ENCODE measurements at regions not wholly inside any gene's neighbourhood (a gene's known extent, or its start where the extent isn't known, plus 50 kb on each side); places are given as distances from the start of the nearest gene placed in this dataset.

- Histone ChIP-seq H2AFZ (ENCODE audit: insufficient read depth, low read length, poor library complexity) (no peak overlapping the region), H3K4me2 (ENCODE audit: low read length) (no peak overlapping the region), H3K4me3 (ENCODE audit: low read depth, low read length) (no peak overlapping the region), H4K8ac (ENCODE audit: low read depth, low read length) (no peak overlapping the region), H3K9ac (ENCODE audit: low read length) (no peak overlapping the region), H4K91ac (ENCODE audit: low read depth, low read length) (no peak overlapping the region), H3K36me3 (ENCODE audit: control insufficient read depth in 1 of 2, insufficient read depth in 2 of 2, low read length in 2 of 2) (no peaks in the 10 kb centered on the region), H2BK5ac (ENCODE audit: low read depth, low read length, poor library complexity) (no peak overlapping the region), H3K4ac (ENCODE audit: low read depth, low read length) (no peak overlapping the region), H4K12ac (ENCODE audit: low read depth, low read length) (no peak overlapping the region), H2BK12ac (ENCODE audit: low read length) (no peak overlapping the region), H2AK5ac (ENCODE audit: low read length) (no peak overlapping the region), H3K14ac (ENCODE audit: low read length) (no peak overlapping the region), H3K79me1 (ENCODE audit: low read length) (no peaks in the 10 kb centered on the region), H2BK120ac (ENCODE audit: insufficient read depth, low read length, poor library complexity) (no peak overlapping the region), H3K9me3 (ENCODE audit: insufficient read depth, low read depth, low read length) (no peaks in the 10 kb centered on the region), H3K23ac (ENCODE audit: low read length) (no peak overlapping the region), H3K27me3 (ENCODE audit: insufficient read depth, low read length) (no peaks in the 10 kb centered on the region), H3K4me1 (ENCODE audit: control insufficient read depth in 1 of 2, insufficient read depth in 2 of 2, low read length in 2 of 2) (no peaks in the 10 kb centered on the region), H3K27ac (ENCODE audit: low read depth, low read length) (no peak overlapping the region), H3K18ac (ENCODE audit: low read length) (no peak overlapping the region), H3K79me2 (ENCODE audit: control insufficient read depth, insufficient read depth, low read length, poor library complexity) (no peaks in the 10 kb centered on the region)
- DNase-seq, result no peak
- no CpG with 5 or more reads among the region's 1 CpG for WGBS (ENCODE audit: extremely low coverage, insufficient coverage, insufficient read length)
These were observed 642.5 kb upstream of the CCDC54 start for GRCh38 chr3:106734712-106735111.

- Histone ChIP-seq H2AFZ (ENCODE audit: insufficient read depth, low read length, poor library complexity) (no peak overlapping the region), H3K36me3 (ENCODE audit: control insufficient read depth in 1 of 2, insufficient read depth in 2 of 2, low read length in 2 of 2) (no peaks in the 10 kb centered on the region)
- no peak for DNase-seq
These were observed 640.0 kb upstream of the CCDC54 start for GRCh38 chr3:106737265-106737664.

GRCh38 chr3:106740116-106740515 is 637.1 kb upstream of the CCDC54 start:
- Histone ChIP-seq H3K27ac (ENCODE audit: low read depth, low read length) (no peak overlapping the region), H3K23ac (ENCODE audit: low read length) (no peak overlapping the region), H3K18ac (ENCODE audit: low read length) (no peak overlapping the region), H3K14ac (ENCODE audit: low read length) (no peak overlapping the region), H2BK120ac (ENCODE audit: insufficient read depth, low read length, poor library complexity) (no peak overlapping the region), H3K4me3 (ENCODE audit: low read depth, low read length) (no peak overlapping the region), H3K9ac (ENCODE audit: low read length) (no peak overlapping the region), H3K79me2 (ENCODE audit: control insufficient read depth, insufficient read depth, low read length, poor library complexity) (no peaks in the 10 kb centered on the region), H4K91ac (ENCODE audit: low read depth, low read length) (no peak overlapping the region), H3K4ac (ENCODE audit: low read depth, low read length) (no peak overlapping the region), H4K12ac (ENCODE audit: low read depth, low read length) (no peak overlapping the region), H2AFZ (ENCODE audit: insufficient read depth, low read length, poor library complexity) (no peak overlapping the region), H4K8ac (ENCODE audit: low read depth, low read length) (no peak overlapping the region), H3K27me3 (ENCODE audit: insufficient read depth, low read length) (no peaks in the 10 kb centered on the region), H3K4me2 (ENCODE audit: low read length) (no peak overlapping the region), H2AK5ac (ENCODE audit: low read length) (no peak overlapping the region), H3K4me1 (ENCODE audit: control insufficient read depth in 1 of 2, insufficient read depth in 2 of 2, low read length in 2 of 2) (no peaks in the 10 kb centered on the region), H3K79me1 (ENCODE audit: low read length) (no peaks in the 10 kb centered on the region), H3K36me3 (ENCODE audit: control insufficient read depth in 1 of 2, insufficient read depth in 2 of 2, low read length in 2 of 2) (no peaks in the 10 kb centered on the region), H3K9me3 (ENCODE audit: insufficient read depth, low read depth, low read length) (no peaks in the 10 kb centered on the region), H2BK12ac (ENCODE audit: low read length) (no peak overlapping the region), H2BK5ac (ENCODE audit: low read depth, low read length, poor library complexity) (no peak overlapping the region)
- WGBS (ENCODE audit: extremely low coverage, insufficient coverage, insufficient read length), result no CpG with 5 or more reads among the region's 1 CpG
- no peak for DNase-seq

More at GRCh38 chr3:106737265-106737664, 640.0 kb upstream of the CCDC54 start:
- Histone ChIP-seq H4K91ac (ENCODE audit: low read depth, low read length) (no peak overlapping the region), H3K4me2 (ENCODE audit: low read length) (no peak overlapping the region), H3K79me1 (ENCODE audit: low read length) (no peaks in the 10 kb centered on the region), H3K23ac (ENCODE audit: low read length) (no peak overlapping the region), H2BK120ac (ENCODE audit: insufficient read depth, low read length, poor library complexity) (no peak overlapping the region), H3K4me3 (ENCODE audit: low read depth, low read length) (no peak overlapping the region), H3K14ac (ENCODE audit: low read length) (no peak overlapping the region), H4K12ac (ENCODE audit: low read depth, low read length) (no peak overlapping the region), H3K18ac (ENCODE audit: low read length) (no peak overlapping the region), H3K9ac (ENCODE audit: low read length) (no peak overlapping the region), H2BK5ac (ENCODE audit: low read depth, low read length, poor library complexity) (no peak overlapping the region), H4K8ac (ENCODE audit: low read depth, low read length) (no peak overlapping the region), H3K79me2 (ENCODE audit: control insufficient read depth, insufficient read depth, low read length, poor library complexity) (no peaks in the 10 kb centered on the region), H3K9me3 (ENCODE audit: insufficient read depth, low read depth, low read length) (no peaks in the 10 kb centered on the region), H3K4ac (ENCODE audit: low read depth, low read length) (no peak overlapping the region), H2AK5ac (ENCODE audit: low read length) (no peak overlapping the region), H2BK12ac (ENCODE audit: low read length) (no peak overlapping the region), H3K27ac (ENCODE audit: low read depth, low read length) (no peak overlapping the region), H3K4me1 (ENCODE audit: control insufficient read depth in 1 of 2, insufficient read depth in 2 of 2, low read length in 2 of 2) (no peaks in the 10 kb centered on the region), H3K27me3 (ENCODE audit: insufficient read depth, low read length) (no peaks in the 10 kb centered on the region)
- no CpG with 5 or more reads among the region's 1 CpG for WGBS (ENCODE audit: extremely low coverage, insufficient coverage, insufficient read length)

GRCh38 chr3:106745344-106746168 is 631.7 kb upstream of the CCDC54 start:
- no peak overlapping the region for H3K23ac ChIP-seq (ENCODE audit: low read length)
- H3K27me3 ChIP-seq (ENCODE audit: insufficient read depth, low read length), result no peaks in the 10 kb centered on the region
- no peak overlapping the region for H3K14ac ChIP-seq (ENCODE audit: low read length)
- no peak overlapping the region for H4K8ac ChIP-seq (ENCODE audit: low read depth, low read length)
- H3K18ac ChIP-seq (ENCODE audit: low read length), result no peak overlapping the region
- no peak overlapping the region for H3K4me3 ChIP-seq (ENCODE audit: low read depth, low read length)
- no peak overlapping the region for H3K9ac ChIP-seq (ENCODE audit: low read length)
- no peaks in the 10 kb centered on the region for H3K79me2 ChIP-seq (ENCODE audit: control insufficient read depth, insufficient read depth, low read length, poor library complexity)
- H2BK120ac ChIP-seq (ENCODE audit: insufficient read depth, low read length, poor library complexity), result no peak overlapping the region
- no peaks in the 10 kb centered on the region for H3K79me1 ChIP-seq (ENCODE audit: low read length)
- no peak overlapping the region for H2AFZ ChIP-seq (ENCODE audit: insufficient read depth, low read length, poor library complexity)
- H2BK12ac ChIP-seq (ENCODE audit: low read length), result no peak overlapping the region
- H3K36me3 ChIP-seq (ENCODE audit: control insufficient read depth in 1 of 2, insufficient read depth in 2 of 2, low read length in 2 of 2), result no peaks in the 10 kb centered on the region
- H3K4ac ChIP-seq (ENCODE audit: low read depth, low read length), result no peak overlapping the region
- no peak overlapping the region for H3K4me2 ChIP-seq (ENCODE audit: low read length)
- H2BK5ac ChIP-seq (ENCODE audit: low read depth, low read length, poor library complexity), result no peak overlapping the region
- H4K91ac ChIP-seq (ENCODE audit: low read depth, low read length), result no peak overlapping the region
- DNase-seq, result peak; percentile 36 to 76
- 100% methylated on average over 2 of the region's 7 CpGs for WGBS (ENCODE audit: extremely low coverage, insufficient coverage, insufficient read length)
- no peak overlapping the region for H2AK5ac ChIP-seq (ENCODE audit: low read length)
- no peaks in the 10 kb centered on the region for H3K9me3 ChIP-seq (ENCODE audit: insufficient read depth, low read depth, low read length)
- H3K27ac ChIP-seq (ENCODE audit: low read depth, low read length), result no peak overlapping the region
- no peak overlapping the region for H4K12ac ChIP-seq (ENCODE audit: low read depth, low read length)
- no peaks in the 10 kb centered on the region for H3K4me1 ChIP-seq (ENCODE audit: control insufficient read depth in 1 of 2, insufficient read depth in 2 of 2, low read length in 2 of 2)

Measured in trophoblast cell (in vitro differentiated cells and primary cell).